Fibroblast of lung (primary cell): ENCODE measurements at regions not wholly inside any gene's neighbourhood (a gene's known extent, or its start where the extent isn't known, plus 50 kb on each side); places are given as distances from the start of the nearest gene placed in this dataset.

Experiments
- EZH2 ChIP-seq: IDR thresholded peaks from 2 replicates; pipeline ENCODE4 v1.5.1; 2012; ENCODE audit warnings: low read length, control low read depth, mild to moderate bottlenecking; ENCODE audit errors: missing control alignments
- TF ChIP-seq, protein P1 (sequence below), 2 donors: IDR thresholded peaks in 1 of 2; conservative IDR thresholded peaks in 1 of 2; 1 replicate in 1 of 2; 2 replicates in 1 of 2; pipeline ENCODE4 v1.5.1; 2011 to 2012; ENCODE audit warnings: low read length in 2 of 2, control low read depth in 1 of 2, inconsistent platforms in 1 of 2, low read depth in 1 of 2, mild to moderate bottlenecking in 1 of 2

DNA sequence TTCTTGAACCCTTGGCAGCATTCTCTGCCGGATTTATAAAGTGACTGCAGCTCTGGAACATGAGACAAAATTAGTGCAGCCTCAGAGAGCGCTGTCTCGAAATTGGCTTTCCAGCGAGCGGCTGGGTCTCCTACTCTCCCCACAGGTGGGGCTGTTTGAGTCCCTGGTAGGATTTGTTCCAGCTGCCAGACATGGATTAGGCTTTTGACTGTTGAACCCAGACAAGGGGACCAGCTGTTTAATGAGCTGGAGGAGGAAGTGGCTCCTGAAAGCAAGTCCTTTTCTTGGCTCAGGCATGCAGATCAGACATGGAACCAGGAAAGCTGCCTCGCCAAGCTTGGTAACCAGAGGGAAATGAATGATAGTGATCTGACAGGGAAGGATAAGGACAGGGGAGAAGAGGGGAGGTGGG lies 69.6 kb downstream of the UBIAD1 start:
- TF ChIP-seq, protein P1, sequence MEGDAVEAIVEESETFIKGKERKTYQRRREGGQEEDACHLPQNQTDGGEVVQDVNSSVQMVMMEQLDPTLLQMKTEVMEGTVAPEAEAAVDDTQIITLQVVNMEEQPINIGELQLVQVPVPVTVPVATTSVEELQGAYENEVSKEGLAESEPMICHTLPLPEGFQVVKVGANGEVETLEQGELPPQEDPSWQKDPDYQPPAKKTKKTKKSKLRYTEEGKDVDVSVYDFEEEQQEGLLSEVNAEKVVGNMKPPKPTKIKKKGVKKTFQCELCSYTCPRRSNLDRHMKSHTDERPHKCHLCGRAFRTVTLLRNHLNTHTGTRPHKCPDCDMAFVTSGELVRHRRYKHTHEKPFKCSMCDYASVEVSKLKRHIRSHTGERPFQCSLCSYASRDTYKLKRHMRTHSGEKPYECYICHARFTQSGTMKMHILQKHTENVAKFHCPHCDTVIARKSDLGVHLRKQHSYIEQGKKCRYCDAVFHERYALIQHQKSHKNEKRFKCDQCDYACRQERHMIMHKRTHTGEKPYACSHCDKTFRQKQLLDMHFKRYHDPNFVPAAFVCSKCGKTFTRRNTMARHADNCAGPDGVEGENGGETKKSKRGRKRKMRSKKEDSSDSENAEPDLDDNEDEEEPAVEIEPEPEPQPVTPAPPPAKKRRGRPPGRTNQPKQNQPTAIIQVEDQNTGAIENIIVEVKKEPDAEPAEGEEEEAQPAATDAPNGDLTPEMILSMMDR (conservative IDR thresholded peaks at IDR 0.05 in 1 of 2, IDR thresholded peaks at IDR 0.05 in 1 of 2; ENCODE audit: low read depth in 1 of 2, low read length in 2 of 2) = no peak
- TF ChIP-seq EZH2 = no peak
